ENCODE measurements at regions not wholly inside any gene's neighbourhood (a gene's known extent, or its start where the extent isn't known, plus 50 kb on each side); places are given as distances from the start of the nearest gene placed in this dataset.

GRCh38 chr2:150706561-150706960, 219.1 kb upstream of the RND3 start:
- TF ChIP-seq CTCF (IDR thresholded peaks at IDR 0.05) (no peak), POLR2A (IDR thresholded peaks at IDR 0.05) (no peak)

Measured in esophagus squamous epithelium (tissue), 4 donors.